Astrocyte (in vitro differentiated cells and primary cell): ENCODE measurements at regions not wholly inside any gene's neighbourhood (a gene's known extent, or its start where the extent isn't known, plus 50 kb on each side); places are given as distances from the start of the nearest gene placed in this dataset.

Experiments used
- CTCF ChIP-seq: IDR thresholded peaks from 2 replicates; pipeline ENCODE4 v1.5.1; 2011; ENCODE audit warnings: low read depth, mild to moderate bottlenecking, inconsistent platforms, low read length, moderate library complexity; ENCODE audit not compliant: insufficient read depth
- EZH2 ChIP-seq: IDR thresholded peaks from 2 replicates; pipeline ENCODE4 v1.6.1; 2012; ENCODE audit warnings: mild to moderate bottlenecking, low read length, inconsistent platforms; ENCODE audit not compliant: insufficient read depth

GRCh38 chr11:13152264-13152663 is 125.3 kb upstream of the BMAL1 start:
- TF ChIP-seq CTCF: no peak
- no peak for TF ChIP-seq EZH2
